ENCODE measurements at regions not wholly inside any gene's neighbourhood (a gene's known extent, or its start where the extent isn't known, plus 50 kb on each side); places are given as distances from the start of the nearest gene placed in this dataset.

DNA sequence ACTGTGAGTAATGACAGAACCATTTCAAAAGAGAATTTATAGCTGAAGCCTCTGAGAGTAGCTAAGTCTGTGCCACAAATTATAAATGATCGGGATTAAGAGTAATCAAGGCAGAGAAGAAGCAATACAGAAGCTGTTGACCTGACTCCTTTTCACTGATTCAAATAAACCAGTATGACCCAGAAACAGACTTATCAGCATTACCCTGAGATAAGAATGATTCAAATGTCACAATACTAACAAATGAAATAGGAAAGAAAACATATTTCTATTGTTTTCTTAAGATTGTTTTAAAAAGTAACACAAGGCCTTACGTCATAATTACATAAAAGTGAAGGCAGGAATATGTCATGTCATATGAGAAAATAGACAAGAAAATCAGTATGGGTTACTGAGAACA, 1534.6 kb downstream of the SI start:
- intact Hi-C loops (cut with DNase I), result no loop called here
- peaks cover 4% of the 10 kb centered on the region for H3K4me1 ChIP-seq
- no peak for DNase-seq
- H3K27ac ChIP-seq, result no peak overlapping the region
- H3K27me3 ChIP-seq, result no peaks in the 10 kb centered on the region
- TF ChIP-seq POLR2A (IDR thresholded peaks at IDR 0.05), result no peak
- TF ChIP-seq, protein P1, sequence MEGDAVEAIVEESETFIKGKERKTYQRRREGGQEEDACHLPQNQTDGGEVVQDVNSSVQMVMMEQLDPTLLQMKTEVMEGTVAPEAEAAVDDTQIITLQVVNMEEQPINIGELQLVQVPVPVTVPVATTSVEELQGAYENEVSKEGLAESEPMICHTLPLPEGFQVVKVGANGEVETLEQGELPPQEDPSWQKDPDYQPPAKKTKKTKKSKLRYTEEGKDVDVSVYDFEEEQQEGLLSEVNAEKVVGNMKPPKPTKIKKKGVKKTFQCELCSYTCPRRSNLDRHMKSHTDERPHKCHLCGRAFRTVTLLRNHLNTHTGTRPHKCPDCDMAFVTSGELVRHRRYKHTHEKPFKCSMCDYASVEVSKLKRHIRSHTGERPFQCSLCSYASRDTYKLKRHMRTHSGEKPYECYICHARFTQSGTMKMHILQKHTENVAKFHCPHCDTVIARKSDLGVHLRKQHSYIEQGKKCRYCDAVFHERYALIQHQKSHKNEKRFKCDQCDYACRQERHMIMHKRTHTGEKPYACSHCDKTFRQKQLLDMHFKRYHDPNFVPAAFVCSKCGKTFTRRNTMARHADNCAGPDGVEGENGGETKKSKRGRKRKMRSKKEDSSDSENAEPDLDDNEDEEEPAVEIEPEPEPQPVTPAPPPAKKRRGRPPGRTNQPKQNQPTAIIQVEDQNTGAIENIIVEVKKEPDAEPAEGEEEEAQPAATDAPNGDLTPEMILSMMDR (IDR thresholded peaks at IDR 0.05), result no peak
- H3K36me3 ChIP-seq (replicated peaks in 1 of 2; ENCODE audit: insufficient read depth in 1 of 2, low read depth in 2 of 2), result no peaks in the 10 kb centered on the region
- no peak overlapping the region for H3K4me3 ChIP-seq
- no peaks in the 10 kb centered on the region for H3K9me3 ChIP-seq
- ATAC-seq, result no peak
- WGBS, 2 donors, result 25 to 36% methylated on average over 2 of the region's 2 CpGs

DNA sequence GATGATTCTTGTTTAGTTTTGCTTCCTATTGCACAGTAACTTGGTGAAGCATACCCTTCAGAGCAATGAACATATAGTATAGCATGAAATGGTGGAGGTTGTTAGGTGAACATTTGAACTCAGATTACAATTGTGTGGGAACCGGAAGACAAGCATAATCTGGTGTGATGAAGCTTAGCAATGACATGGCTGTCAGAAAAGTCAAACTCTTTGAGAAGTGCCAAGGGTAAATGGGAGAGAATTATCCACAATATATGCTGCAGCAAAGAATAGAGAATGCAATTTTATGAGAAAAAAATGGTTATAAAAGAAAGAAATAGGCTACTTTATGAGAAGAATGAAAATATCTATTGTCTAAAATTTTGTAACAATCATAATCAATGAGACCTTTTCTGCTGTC, 1536.7 kb downstream of the SI start:
- Histone ChIP-seq H3K27ac (no peak overlapping the region), H3K27me3 (no peaks in the 10 kb centered on the region), H3K9me3 (no peaks in the 10 kb centered on the region), H3K36me3 (replicated peaks in 1 of 2; ENCODE audit: insufficient read depth in 1 of 2, low read depth in 2 of 2) (no peaks in the 10 kb centered on the region), H3K4me1 (peaks cover 4% of the 10 kb centered on the region), H3K4me3 (no peak overlapping the region)
- DNase-seq (no peak), ATAC-seq (no peak)
- TF ChIP-seq POLR2A (IDR thresholded peaks at IDR 0.05), result no peak
- TF ChIP-seq, protein P1 (IDR thresholded peaks at IDR 0.05), result no peak
- 54 to 85% methylated on average over 1 of the region's 1 CpG for WGBS, 2 donors
- intact Hi-C loops (cut with DNase I), result no loop called here

DNA sequence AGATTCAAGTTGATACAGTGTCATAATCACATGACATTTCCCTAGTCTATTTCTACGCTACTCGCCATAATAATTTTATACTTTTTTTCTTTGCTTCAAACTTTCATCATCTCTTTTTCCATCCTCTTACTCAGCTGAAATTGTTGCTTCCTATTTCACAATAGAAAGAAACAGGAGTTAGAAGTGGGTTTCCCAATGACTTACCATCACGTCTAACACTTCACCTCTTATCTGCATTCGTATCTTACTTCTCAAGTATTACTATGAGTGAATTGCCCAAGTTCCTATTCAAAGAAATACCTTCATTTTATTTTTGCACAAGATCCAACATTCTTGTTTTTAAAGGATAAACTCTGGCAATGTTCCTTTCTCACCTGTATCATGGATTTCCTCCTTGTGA, 1539.9 kb downstream of the SI start:
- WGBS, 2 donors, result 75 to 91% methylated on average over 4 of the region's 4 CpGs

DNA sequence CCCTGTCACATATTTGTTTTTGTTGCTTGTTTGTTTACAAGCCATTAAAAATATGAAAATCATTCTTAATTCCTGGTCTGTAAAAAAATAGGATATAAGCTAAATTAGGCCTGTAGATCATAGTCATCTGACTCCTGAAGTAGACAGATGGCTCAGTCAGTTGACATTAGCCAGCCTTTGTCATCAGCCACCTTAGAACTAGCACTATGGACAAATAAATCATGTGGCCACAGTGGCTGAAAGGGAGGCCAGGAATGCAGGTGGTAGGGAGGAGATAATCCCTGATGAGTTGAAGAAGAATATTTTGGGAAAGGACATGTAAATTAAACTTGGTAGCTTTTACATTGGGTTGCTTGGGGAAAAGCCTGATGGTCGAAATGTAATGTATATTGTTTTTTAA, 1544.9 kb downstream of the SI start:
- H3K27ac ChIP-seq, result no peak overlapping the region
- intact Hi-C loops (cut with DNase I), result no loop called here
- no peaks in the 10 kb centered on the region for H3K4me1 ChIP-seq
- no peak for TF ChIP-seq POLR2A (IDR thresholded peaks at IDR 0.05)
- TF ChIP-seq, protein P1 (IDR thresholded peaks at IDR 0.05), result no peak
- no peak overlapping the region for H3K4me3 ChIP-seq
- no peaks in the 10 kb centered on the region for H3K36me3 ChIP-seq (replicated peaks in 1 of 2; ENCODE audit: insufficient read depth in 1 of 2, low read depth in 2 of 2)
- H3K27me3 ChIP-seq, result no peaks in the 10 kb centered on the region
- no peak for DNase-seq
- ATAC-seq, result no peak
- H3K9me3 ChIP-seq, result no peaks in the 10 kb centered on the region
- 66 to 80% methylated on average over 1 of the region's 1 CpG for WGBS, 2 donors

More for the DNA sequence above, 1539.9 kb downstream of the SI start:
- ATAC-seq, result no peak
- Histone ChIP-seq H3K4me1 (no peaks in the 10 kb centered on the region), H3K9me3 (no peaks in the 10 kb centered on the region), H3K27ac (no peak overlapping the region), H3K4me3 (no peak overlapping the region), H3K27me3 (no peaks in the 10 kb centered on the region), H3K36me3 (replicated peaks in 1 of 2; ENCODE audit: insufficient read depth in 1 of 2, low read depth in 2 of 2) (no peaks in the 10 kb centered on the region)
- no peak for DNase-seq
- intact Hi-C loops (cut with DNase I), result no loop called here
- TF ChIP-seq, protein P1 (IDR thresholded peaks at IDR 0.05), result no peak
- TF ChIP-seq POLR2A (IDR thresholded peaks at IDR 0.05), result no peak

DNA sequence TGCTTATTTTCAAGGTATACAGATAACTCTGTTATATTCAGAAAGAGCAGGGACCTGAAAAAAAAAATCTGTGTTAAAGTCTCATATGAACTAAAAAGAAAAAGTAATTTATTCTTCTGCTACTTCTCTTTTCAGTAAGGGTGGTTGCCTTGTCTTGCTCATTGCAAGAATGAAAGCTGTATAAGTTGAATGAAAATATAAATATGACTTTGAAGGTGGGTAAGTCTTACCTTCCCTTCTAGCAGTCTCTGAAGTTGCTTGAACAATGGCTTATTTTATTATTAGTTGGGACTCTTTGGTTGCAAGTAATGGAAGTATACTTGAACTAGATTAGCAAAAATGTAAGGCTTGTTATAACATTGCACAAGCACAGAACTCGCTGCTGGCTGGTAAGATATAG, 1554.9 kb downstream of the SI start:
- Histone ChIP-seq H3K27ac (no peak overlapping the region), H3K4me3 (no peak overlapping the region), H3K36me3 (replicated peaks in 1 of 2; ENCODE audit: insufficient read depth in 1 of 2, low read depth in 2 of 2) (no peaks in the 10 kb centered on the region), H3K27me3 (no peaks in the 10 kb centered on the region), H3K9me3 (no peaks in the 10 kb centered on the region), H3K4me1 (no peaks in the 10 kb centered on the region)
- no peak for ATAC-seq
- TF ChIP-seq, protein P1 (IDR thresholded peaks at IDR 0.05), result no peak
- no peak for TF ChIP-seq POLR2A (IDR thresholded peaks at IDR 0.05)
- no peak for DNase-seq
- WGBS, 2 donors, result 72 to 81% methylated on average over 1 of the region's 1 CpG
- intact Hi-C loops (cut with DNase I), result no loop called here
